GM12892 (cell line): ENCODE measurements at regions not wholly inside any gene's neighbourhood (a gene's known extent, or its start where the extent isn't known, plus 50 kb on each side); places are given as distances from the start of the nearest gene placed in this dataset.

Experiments
- DNase-seq: peaks from one replicate; pipeline ENCODE4 v3.0.0; 2011; ENCODE audit not compliant: insufficient read length
- FAIRE-seq: peaks from 2 replicates; lab custom pipeline; 2011; peaks lifted over from hg19 to GRCh38; lab: Jason Lieb, UNC
- POLR2A ChIP-seq: IDR thresholded peaks from 2 replicates; pipeline ENCODE4 v1.6.1; 2011; ENCODE audit warnings: low read depth, low read length, control low read depth
- POLR2AphosphoS5 ChIP-seq: IDR thresholded peaks from 2 replicates; pipeline ENCODE4 v1.6.1; 2011; ENCODE audit warnings: low read depth, low read length, control low read depth
- TAF1 ChIP-seq: IDR thresholded peaks from 2 replicates; pipeline ENCODE4 v1.6.1; 2011; ENCODE audit warnings: low read depth, mild to moderate bottlenecking, control low read depth, low read length, borderline replicate concordance

DNA sequence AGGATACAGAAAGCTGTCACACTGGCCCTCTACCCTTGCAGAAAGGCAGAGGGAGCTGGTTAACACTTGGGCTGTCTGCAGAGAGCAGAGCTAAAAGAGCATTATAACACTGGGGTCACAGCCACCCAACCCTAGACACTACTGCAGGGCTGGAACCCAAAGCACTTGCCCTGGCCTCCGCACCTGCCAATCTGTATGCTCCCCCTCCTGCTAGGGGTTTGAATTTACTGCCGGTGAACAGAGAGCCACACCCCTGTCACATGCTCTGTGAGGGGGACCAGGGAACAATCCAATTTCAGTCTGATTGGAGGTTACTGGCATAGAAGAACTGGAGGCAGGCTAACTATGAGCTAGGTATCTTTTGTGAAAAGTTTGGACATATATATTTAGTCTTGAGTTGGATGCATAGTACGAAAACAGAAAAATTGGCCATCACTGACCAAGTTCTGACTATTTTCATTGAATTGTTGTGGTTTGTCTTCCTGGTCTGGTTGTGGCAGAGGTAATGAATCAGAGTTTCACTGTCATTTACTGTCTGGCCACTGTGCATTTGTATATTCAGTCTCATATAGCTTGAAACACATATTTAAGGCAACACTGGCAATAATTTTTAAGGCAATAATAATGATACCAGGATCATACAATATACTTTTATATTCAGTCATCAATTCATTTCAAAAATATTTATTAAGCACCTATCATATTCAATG lies 504.3 kb upstream of the ATXN8OS start:
- FAIRE-seq = no peak
- TF ChIP-seq POLR2A (no peak), TAF1 (no peak), POLR2AphosphoS5 (no peak)

DNA sequence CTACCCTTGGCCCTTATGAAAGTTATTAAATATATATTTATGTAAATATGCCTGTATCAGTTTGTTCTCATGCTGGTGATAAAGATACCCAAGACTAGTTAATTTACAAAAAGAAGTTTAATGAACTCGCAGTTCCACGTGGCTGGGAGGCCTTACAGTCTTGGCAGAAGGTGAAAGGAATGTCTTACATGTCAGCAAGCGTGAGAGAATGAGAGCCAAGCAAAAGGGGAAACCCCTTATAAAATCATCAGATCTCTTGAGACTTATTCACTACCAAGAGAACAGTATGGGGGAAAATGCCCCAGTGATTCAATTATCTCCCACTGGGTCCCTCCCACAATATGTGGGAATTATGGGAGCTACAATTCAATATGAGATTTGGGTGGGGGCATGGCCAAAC lies 506.0 kb upstream of the ATXN8OS start:
- TF ChIP-seq TAF1 (no peak), POLR2AphosphoS5 (no peak), POLR2A (no peak)
- no peak for FAIRE-seq
- no peak for DNase-seq

More for the DNA sequence above, 504.3 kb upstream of the ATXN8OS start:
- no peak for DNase-seq

DNA sequence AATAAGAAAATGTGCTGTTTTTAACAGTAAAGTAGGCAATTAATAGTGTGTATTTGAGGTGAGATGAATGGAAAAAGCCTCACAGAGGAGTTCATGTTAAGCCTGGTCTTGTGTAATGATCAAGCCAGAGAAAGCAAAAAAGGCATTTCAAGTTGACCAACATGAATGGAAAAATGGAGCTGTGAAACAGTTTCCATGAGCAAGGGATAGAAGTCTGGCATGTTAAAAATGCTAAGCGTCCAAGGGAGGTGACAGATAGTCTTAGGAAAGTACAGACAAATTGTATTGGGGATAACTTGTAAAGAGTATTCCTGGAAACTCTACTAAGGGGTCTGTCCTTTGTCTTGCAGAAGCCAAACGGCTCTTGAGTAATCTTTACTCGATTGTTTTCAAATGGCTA lies 506.8 kb upstream of the ATXN8OS start:
- TF ChIP-seq TAF1 = no peak
- no peak for TF ChIP-seq POLR2A
- no peak for TF ChIP-seq POLR2AphosphoS5
- no peak for FAIRE-seq

DNA sequence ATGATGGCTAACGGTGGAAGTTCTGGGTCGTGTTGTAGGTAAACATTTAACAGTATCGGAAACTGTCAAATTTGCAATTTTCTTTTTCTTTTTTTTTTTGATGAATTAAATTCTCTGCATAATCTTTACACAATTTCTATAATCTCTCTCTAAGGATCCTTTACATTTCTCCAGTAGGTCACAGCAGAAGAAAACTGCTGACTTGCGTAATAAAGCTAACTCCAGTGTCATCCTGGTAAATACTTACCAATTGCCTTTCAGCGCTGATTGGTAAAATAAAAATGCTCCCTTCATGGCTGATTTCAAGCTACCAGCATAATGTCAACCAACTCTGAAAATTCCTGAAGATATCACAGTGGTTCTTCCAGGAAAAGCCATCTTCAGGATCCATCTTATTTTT lies 510.5 kb upstream of the ATXN8OS start:
- DNase-seq (no peak), FAIRE-seq (no peak)
- TF ChIP-seq POLR2A = no peak
- TF ChIP-seq POLR2AphosphoS5 = no peak
- TF ChIP-seq TAF1 = no peak

More for the DNA sequence above, 506.8 kb upstream of the ATXN8OS start:
- DNase-seq = no peak

DNA sequence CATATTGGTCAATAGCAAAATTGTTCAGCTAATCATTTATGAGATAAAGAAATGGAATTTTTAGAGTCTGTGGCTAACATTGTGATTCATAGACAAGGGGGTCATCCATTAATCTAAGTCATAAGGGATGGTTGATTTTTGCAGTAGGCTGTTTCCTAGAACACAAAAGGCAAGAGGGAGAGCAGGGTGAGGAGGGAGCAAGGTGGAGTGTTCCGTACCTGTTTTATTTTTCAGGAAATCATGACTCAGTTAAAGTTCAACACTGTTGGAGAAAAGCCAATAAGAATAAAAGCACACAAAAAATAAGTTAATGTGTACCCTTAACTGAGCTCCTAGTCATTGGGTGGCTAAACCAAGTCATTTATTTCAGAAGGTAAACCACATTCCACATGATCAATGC lies 512.4 kb upstream of the ATXN8OS start:
- FAIRE-seq = no peak
- TF ChIP-seq POLR2A (no peak), TAF1 (no peak), POLR2AphosphoS5 (no peak)
- no peak for DNase-seq

DNA sequence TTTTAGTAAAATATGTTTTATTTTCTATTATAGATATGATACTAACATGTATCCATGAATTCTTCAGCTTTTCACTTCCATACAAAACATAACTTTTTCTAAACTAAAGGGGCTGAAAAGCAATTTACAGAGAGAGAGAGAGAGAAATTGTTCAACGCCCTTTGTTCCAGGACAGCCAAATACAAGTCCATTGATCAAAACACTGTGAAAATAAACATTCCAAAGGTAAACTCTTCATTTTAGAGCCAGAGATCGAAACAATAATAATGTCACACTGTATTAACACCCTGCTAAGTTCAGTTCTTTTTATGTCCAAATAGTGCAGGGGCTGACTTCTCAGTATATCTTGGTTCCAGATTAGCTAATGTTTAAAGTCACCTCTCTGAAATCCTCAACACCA lies 516.2 kb upstream of the ATXN8OS start:
- DNase-seq (no peak), FAIRE-seq (no peak)
- TF ChIP-seq TAF1 = no peak

DNA sequence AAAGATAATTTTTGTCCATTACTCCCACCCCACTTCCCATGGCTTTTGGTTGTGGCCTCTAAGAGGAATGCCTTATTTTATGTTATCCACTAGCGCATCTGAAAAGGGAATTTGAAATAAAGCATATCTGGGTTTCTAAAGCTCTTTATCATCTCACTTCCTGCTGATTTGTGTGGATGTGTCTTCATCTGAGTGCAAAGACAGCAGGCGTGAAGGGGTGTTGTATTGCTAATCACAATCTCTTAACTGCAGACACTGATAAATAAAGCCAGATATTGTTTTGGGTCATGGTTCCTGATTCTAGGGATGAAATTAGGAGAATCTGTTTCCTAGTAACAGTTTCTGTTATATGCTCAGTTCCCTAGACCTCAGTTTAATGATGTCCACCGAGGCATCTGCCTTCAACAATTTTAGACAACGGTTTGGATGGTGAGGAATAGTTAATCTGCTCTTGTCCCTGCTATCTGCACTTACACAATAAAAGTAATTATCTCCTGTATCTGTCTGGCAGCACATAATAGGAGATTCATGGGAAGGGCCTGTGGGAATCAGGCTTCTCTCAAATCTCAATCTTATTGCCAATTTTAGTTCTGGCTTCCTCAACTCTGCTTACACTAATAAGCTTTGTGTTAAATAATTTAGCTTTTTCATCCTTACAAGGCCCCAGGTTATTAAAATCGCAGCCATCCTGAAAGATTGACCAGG lies 517.9 kb upstream of the ATXN8OS start:
- no peak for DNase-seq
- FAIRE-seq = no peak
- TF ChIP-seq POLR2AphosphoS5 (no peak), POLR2A (no peak), TAF1 (no peak)

DNA sequence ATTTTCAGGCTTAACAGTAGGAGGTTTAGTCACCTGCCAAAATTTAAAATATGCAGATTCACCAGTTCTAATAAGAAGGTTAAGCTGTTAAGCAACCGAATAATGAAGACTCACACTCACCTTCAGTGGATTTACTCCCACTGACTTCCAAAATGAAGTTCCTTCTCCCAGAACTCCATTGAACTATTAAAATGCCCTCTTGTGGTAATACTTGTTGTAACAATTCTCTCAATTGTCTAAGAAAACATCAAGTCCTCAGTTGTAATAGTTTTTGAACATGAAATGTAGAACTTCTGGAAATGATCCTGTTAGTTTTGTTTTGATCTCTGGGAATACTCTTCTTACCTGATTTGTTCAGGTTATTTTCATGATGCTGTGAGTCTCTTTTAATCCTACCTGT lies 522.0 kb upstream of the ATXN8OS start:
- TF ChIP-seq TAF1 = no peak
- TF ChIP-seq POLR2A = no peak
- TF ChIP-seq POLR2AphosphoS5 = no peak
- no peak for FAIRE-seq

DNA sequence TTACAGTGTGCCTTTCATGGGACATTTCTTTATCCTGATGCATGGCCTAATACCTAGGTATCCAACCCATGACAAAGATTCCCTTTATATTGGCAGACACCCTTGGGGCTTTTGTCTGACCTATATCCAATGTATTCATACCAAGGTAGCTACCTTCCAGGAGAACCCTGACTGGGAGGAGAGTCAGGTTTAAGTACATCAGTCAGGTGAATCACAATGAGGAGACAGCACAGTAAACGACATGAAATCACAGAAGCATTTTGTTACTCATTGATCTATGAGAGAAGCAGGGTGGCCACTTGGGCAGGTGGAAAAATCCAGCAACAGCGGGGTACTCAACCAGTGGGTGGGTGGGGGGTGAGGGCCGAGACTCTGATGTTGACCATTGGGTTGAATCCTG lies 527.4 kb upstream of the ATXN8OS start:
- no peak for FAIRE-seq
- TF ChIP-seq POLR2A = no peak
- no peak for TF ChIP-seq TAF1
- TF ChIP-seq POLR2AphosphoS5 = no peak
- DNase-seq = no peak

More for the DNA sequence above, 522.0 kb upstream of the ATXN8OS start:
- no peak for DNase-seq

DNA sequence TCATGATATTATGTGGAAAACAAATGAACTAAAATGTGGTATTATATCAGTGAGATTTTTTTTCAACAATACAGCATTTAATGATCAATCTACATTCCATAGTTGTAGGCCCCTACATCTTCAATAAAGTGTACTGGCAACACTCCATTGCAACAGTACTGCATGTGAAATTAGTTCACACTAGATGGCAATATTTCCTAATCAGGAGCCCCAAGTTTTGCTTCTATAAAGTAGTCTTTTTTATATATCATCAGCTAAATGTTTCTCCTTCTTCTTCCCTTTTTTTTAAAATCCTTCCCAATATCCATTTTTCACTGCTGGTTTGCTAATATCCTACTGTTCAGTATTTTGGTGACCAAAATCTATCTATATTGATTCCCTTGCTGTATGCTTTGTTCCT lies 528.3 kb upstream of the ATXN8OS start:
- TF ChIP-seq POLR2A = no peak
- TF ChIP-seq POLR2AphosphoS5 = no peak
- no peak for TF ChIP-seq TAF1
- FAIRE-seq (no peak), DNase-seq (no peak)

DNA sequence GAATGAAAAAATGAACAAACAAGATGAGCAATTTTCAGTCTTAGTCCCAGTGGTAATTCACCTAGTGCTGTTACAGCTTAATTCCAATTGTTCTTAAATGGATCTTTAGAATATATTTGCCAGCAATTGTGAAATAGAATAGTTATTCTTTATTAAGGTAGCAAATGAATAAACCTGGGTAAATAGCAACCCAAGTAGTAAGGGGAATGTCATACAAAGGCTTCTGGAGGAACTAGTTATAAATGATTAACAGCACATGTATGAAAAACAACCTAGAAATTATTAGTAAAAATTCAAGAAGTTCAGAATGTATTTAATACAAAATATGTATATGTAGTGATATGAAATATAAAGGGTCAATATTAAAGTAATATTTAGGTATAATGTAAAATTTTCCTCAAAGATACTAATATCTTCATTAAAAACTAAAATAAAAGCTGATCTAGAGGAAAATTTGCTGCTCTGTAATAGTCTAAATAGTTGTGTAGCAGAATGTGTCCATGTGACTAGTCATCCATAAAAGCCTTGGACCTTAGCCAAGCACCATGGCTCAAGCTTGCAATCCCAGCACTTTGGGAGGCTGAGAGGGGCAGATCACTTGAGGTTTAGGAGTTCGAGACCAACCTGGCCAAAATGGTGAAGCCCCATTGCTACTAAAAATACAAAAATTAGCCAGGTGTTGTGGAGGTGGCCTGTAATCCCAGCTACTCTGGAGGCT lies 535.9 kb upstream of the ATXN8OS start:
- TF ChIP-seq POLR2A = no peak
- no peak for TF ChIP-seq TAF1
- TF ChIP-seq POLR2AphosphoS5 = no peak
- FAIRE-seq = no peak
- DNase-seq = no peak

DNA sequence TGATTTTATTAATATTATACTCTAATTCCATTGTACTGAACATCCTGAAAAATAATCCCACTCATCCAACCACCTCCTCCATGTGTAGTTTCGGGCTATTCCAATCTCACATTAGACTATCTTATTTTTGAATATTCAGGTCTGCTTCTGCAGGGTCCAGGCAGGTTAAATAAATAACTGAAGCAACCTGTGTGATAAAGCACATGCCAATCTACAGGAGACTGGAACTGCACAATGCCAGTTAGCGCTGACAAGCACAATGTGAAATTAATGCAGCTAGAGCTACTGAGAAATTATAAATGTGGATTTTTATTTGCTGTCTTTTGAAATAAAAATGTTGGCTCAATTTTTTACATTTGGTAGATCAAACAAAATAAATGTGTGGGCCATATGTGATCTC lies 540.1 kb upstream of the ATXN8OS start:
- DNase-seq (no peak), FAIRE-seq (no peak)
- TF ChIP-seq POLR2A (no peak), POLR2AphosphoS5 (no peak), TAF1 (no peak)
